NOMO-1 treated with dmso at 0.1 percent for 144 hours (cell line): ENCODE measurements at regions not wholly inside any gene's neighbourhood (a gene's known extent, or its start where the extent isn't known, plus 50 kb on each side); places are given as distances from the start of the nearest gene placed in this dataset.

Source experiments
- DNase-seq: peaks from one replicate; lab custom pipeline; 2025; ENCODE audit not compliant: unreplicated experiment; lab: John Stamatoyannopoulos, UW

GRCh38 chr5:56520986-56521730 is 288.0 kb upstream of the ANKRD55 start:
- DNase-seq = no peak

DNA sequence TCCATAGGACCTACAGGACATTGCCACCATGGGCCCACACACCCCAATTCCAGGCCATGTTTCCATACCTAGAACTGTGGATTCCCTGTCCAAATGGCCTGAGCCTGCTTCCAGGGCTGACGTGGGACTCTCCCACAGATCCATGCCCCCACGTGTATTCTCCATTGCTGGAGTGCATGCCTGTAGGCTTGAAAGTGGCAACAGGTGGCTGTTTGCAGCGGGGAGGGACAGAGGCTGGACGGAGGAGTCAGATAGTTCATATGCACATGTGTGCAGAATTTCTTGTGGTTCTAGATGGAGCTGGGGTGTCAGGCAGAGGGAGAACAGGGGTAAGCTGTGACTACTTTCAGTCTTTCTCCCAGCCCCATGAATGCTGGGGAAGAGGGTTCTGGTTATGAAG is 285.7 kb upstream of the ANKRD55 start:
- DNase-seq = no peak

GRCh38 chr5:56517011-56517416 is 283.9 kb upstream of the ANKRD55 start:
- DNase-seq = peak; percentile 43

DNA sequence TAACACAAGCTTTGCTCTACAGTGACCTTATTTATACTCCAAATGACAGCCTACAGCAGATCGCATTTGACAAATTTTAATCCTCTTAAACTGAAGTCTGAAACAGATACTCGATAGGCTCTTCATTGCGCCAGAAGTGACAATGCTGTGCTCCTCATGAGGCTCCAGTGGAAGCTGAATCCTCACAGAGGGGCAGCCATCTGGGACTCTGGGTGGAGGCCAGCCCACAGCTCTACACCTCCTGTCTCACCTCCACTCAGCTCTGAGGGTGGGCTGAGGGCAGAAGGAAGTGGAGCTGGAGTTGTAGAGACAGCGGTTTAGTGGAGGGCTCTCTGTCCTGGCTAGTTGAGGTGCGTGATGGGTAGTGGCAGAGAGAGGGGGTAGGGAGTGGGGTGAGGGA is 283.3 kb upstream of the ANKRD55 start:
- DNase-seq = no peak

DNA sequence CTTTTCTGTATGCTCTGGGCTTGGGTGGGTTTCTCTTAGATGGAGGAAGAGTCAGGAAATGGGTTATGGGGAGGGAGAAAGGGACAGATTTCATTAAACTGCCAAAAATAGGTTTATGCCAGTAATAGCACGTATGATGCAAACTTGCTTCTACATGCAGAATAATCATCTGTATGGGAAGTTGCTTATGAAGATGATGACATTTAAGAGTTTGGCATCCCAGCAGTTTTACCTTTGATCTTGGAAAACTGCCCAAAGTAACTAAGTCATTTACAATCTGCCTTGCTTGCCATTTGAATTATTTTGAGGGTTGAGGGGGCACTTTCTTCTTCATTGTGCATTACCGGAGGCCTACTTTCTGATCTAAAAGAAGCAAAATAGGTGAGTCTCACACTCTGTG is 282.9 kb upstream of the ANKRD55 start:
- no peak for DNase-seq

- DNase-seq = no peak
Measured at GRCh38 chr5:56515011-56515410, 281.9 kb upstream of the ANKRD55 start.

GRCh38 chr5:56514245-56514644 is 281.1 kb upstream of the ANKRD55 start:
- no peak for DNase-seq

GRCh38 chr5:56513141-56513540 is 280.0 kb upstream of the ANKRD55 start:
- DNase-seq = no peak

GRCh38 chr5:56512313-56512996 is 279.3 kb upstream of the ANKRD55 start:
- no peak for DNase-seq

GRCh38 chr5:56511326-56511841 is 278.3 kb upstream of the ANKRD55 start:
- DNase-seq = no peak

DNA sequence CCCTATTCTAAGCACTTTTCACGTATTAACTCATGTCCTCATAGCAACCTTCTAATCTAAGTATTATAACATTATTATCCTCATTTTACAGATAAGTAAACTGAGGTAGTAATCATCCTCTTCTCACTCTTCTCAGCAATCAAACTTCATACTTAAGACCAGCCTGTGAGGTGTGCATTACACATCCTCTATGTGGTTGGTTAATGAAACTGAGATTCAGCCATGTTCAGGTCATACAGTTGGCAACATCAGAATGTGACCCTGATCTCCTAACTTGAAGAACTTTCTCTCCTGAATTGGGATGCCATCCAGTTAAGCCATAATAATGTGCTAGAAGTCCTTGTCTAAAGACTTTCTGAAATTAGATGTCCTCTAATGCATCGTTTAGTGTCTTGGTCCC is 275.1 kb upstream of the ANKRD55 start:
- no peak for DNase-seq

- DNase-seq = no peak
Measured at GRCh38 chr5:56507351-56507930, 274.3 kb upstream of the ANKRD55 start.

DNA sequence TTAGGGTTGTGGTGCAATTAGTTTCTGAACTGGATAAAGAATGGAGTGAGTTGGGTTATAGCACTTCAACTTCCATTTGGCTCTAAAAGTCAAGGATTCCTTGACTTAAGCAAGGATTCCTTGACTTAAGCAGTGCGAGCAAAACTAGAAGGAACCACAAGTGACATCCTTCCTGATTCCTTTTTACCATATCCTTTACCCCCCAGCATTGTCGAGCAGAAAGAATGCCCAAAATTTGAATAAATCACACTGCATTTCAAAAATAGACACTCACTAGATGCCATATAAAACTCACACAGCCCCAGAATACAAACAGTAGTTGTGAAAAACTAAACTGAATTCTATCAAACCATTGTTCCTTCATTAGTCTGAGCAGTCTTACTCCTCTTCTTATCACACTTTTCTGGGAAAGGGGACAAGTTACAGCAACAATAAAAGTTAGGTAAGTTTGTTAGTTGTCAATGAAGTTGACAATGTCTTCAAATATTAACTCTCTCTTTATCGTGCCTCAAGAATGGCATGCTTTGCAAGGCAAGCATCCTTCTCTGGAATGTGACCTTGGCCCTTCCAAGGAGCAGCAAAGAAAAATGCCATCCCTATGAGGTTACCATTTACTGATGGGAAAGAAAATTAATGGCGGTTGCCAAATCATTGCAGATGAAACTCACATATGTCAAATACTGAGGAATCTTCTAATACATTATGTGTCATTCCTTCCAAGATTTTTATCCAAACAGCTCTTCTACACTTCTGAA is 273.3 kb upstream of the ANKRD55 start:
- DNase-seq = no peak

GRCh38 chr5:56503929-56504328 is 270.8 kb upstream of the ANKRD55 start:
- DNase-seq = no peak

DNA sequence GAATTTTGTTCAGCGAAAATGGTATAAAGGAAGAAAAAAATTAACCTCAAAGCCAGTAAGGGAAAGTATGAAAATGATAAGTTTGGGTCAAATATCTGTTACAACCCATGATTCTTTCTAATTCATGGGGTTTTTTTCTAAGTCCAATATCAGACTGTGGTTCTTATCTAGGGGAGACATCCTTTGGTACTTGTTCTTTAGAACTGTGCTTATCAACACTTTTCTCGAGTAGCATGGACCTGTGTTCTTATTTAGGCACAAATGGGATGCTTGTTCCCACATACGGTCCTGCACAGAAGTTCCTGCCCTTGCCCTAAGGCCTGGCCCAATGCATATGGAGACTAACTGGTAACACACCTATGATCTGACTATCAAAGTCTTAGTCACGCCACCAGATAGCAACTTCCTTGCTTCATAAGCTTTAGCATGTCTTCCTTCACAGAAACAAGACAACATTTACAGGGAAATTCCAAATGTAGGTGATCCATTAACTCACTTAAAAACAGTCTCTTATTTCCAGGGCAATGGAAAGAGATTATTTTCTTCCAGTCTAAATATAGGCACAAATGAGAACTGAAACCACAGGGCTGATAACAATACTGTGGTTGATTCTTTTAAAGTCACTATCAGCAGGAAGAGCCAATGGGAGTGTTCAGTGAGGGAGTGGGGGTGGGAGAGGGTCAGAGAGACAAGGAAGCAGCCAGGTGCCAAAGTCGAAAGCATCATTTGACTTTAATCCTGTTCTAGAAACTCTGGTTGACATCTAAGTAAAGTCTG is 268.8 kb upstream of the ANKRD55 start:
- no peak for DNase-seq

DNA sequence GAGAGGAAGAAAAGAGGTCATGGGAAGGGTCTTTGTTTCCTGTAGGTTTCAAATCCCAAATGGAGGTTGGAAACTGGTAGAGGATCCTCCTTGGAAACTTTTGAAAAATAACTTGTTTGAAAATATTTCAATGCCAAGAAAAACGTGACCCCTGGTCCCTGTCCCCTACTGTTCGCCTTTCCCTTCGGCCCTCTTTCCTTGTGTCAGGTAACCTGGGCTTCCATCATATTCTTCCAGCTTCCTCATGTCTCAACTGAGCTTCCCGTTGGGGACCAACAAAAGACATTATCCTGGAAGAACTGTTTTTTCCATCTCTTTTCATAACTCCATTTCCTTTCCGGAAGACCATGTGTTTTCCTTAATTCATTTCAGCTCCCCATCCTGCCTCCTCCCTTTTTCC is 266.8 kb upstream of the ANKRD55 start:
- DNase-seq = no peak

DNA sequence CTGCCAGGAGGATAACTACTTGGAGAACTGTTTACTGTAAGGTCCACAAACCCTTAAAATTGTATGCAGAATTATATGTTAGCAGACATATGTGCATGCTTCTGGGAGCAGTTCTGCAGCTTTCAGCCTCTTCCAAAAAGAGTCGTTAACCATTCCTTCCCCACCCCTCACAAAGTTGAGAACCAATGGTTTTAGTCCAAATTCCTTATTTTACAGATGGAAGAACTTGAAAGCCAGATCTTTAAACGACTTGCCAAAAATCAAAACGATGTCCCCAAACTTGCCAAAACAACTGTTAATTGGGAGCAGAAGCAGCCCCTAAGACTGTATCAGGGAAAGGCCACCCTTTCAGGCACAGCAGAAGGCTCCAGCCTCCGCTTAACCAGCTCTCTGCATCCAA is 266.4 kb upstream of the ANKRD55 start:
- no peak for DNase-seq

DNA sequence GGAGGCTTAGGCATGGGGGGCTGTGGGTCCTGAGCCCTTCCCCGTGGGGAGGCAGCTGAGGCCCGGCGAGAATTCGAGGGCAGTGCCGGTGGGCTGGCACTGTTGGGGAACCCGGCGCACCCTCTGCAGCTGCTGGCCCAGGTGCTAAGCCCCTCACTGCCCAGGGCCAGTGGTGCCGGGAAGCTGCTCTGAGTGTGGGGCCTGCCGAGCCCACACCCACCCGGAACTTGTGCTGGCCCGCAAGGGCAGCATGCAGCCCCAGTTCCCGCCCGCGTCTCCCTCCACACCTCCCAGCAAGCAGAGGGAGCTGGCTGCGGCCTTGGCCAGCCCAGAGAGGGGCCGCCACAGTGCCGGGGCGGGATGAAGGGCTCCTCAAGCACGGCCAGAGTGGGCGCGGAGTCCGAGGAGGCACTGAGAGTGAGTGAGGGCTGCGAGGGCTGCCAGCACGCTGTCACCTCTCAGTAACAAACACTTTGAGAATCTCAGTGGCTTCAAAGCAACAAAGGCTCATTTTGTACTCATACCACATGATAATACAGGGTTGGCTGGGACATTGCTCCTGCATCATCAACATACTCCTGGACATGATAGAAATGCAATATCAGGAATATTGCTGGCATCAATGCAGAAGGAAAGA is 265.7 kb upstream of the ANKRD55 start:
- DNase-seq = no peak

DNA sequence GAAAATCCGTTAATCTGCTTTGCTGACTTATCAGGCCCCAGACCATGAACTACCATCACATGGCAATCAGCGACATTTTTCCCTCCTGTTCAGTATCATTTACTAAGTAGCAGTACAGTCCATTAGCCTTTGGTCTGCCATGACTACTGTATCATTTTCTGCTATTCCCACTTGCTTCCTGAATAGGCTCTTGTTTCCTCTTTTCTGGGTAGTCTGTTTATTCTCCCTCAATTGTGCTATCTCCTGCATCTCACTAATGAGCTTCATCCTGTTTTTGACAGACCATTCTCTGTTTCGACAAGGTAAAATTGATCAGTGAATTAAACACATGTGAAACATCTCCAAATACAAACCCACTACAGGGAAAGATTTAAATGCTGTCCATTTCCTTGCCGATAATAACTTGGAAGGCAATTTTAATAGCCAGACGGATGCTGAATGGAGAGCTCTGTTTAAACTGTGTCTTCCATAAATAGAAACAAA is 263.5 kb upstream of the ANKRD55 start:
- no peak for DNase-seq

DNA sequence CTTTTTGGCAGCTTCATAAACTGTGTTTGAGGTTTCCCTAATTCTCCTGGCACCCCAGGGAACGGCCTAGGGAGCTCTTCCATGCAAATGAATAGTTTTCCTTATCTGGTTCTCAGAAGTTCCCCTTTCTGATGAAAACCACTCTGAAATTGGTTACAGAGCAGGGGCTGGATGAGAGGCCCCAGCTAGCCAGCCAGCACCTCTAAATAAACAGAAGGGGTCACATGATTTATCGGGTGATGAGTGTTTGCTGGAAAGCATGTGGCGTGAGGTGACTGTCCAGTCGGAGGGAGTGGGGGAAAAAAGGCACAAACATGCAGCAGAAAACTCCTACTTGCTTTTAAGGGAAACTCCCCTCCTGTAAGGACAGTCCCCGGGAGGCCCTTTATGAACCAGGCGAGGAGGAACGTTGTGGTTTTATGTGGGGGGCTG is 261.2 kb upstream of the ANKRD55 start:
- no peak for DNase-seq
